WTC11 (cell line): ENCODE measurements at regions not wholly inside any gene's neighbourhood (a gene's known extent, or its start where the extent isn't known, plus 50 kb on each side); places are given as distances from the start of the nearest gene placed in this dataset.

Experiments used
- ATAC-seq: fragments of 200-7000 bp; cut with Tn5 transposase; 2 replicates; pipeline ENCODE4 v1.10.0; 2021; ENCODE audit warnings: mild to moderate bottlenecking, moderate library complexity
- CTCF ChIA-PET: fragments of 300-600 bp; sonication (Branson Sonifier 250); formaldehyde crosslinking; loops from one replicate; lab custom pipeline; 2021; ENCODE audit warnings: antibody characterized with exemption; lab: Charles Lee
- POLR2A ChIA-PET: fragments of 350-600 bp; sonication (Branson Sonifier 250); formaldehyde crosslinking; loops from one replicate; lab custom pipeline; 2021; ENCODE audit warnings: antibody characterized with exemption; lab: Charles Lee
- DNase-seq: peaks from one replicate; pipeline ENCODE4 v3.0.0; 2021; ENCODE audit warnings: low spot score
- H3K27ac Mint-ChIP-seq: 2 replicates; pipeline ENCODE4 v1.8.0; 2021; ENCODE audit warnings: mixed read lengths
- H3K27me3 Mint-ChIP-seq: 2 replicates; pipeline ENCODE4 v1.8.0; 2021; ENCODE audit warnings: low read depth, mild to moderate bottlenecking, moderate library complexity, mixed read lengths
- H3K36me3 Mint-ChIP-seq: 2 replicates; pipeline ENCODE4 v1.8.0; 2021; ENCODE audit warnings: mixed read lengths
- H3K4me1 Mint-ChIP-seq: 2 replicates; pipeline ENCODE4 v1.8.0; 2022; ENCODE audit warnings: mixed read lengths
- H3K4me3 Mint-ChIP-seq: 2 replicates; pipeline ENCODE4 v1.8.0; 2021; ENCODE audit warnings: mild to moderate bottlenecking, moderate library complexity, mixed read lengths
- H3K9me3 Mint-ChIP-seq: 2 replicates; pipeline ENCODE4 v1.8.0; 2021; ENCODE audit warnings: mixed read lengths
- CBFB ChIP-seq: sonication (generic); formaldehyde crosslinking; IDR thresholded peaks from 2 replicates; pipeline ENCODE4 v1.8.1; 2022; ENCODE audit warnings: mild to moderate bottlenecking, low read depth, missing genetic modification reagents
- CTCF ChIP-seq: fragments of 200-600 bp; IDR thresholded peaks from 2 replicates; pipeline ENCODE4 v1.8.0; 2022; ENCODE audit warnings: antibody characterized with exemption
- E2F4 ChIP-seq: sonication (generic); formaldehyde crosslinking; IDR thresholded peaks from 2 replicates; pipeline ENCODE4 v1.8.1; 2022; ENCODE audit warnings: low read depth, mild to moderate bottlenecking, moderate library complexity, missing genetic modification reagents, borderline replicate concordance
- ESRRA ChIP-seq: sonication (generic); formaldehyde crosslinking; IDR thresholded peaks from 2 replicates; pipeline ENCODE4 v1.8.1; 2022; ENCODE audit warnings: mild to moderate bottlenecking, missing genetic modification reagents, borderline replicate concordance
- MXD4 ChIP-seq: fragments of 250-450 bp; sonication (Bioruptor Pico); IDR thresholded peaks from 2 replicates; pipeline ENCODE4 v1.8.0; 2021; ENCODE audit warnings: mild to moderate bottlenecking, moderate library complexity, borderline replicate concordance
- NR3C1 ChIP-seq: sonication (generic); formaldehyde crosslinking; conservative IDR thresholded peaks from 2 replicates; pipeline ENCODE4 v1.8.1; 2023; ENCODE audit warnings: low read depth, mild to moderate bottlenecking, missing genetic modification reagents
- PRRX2 ChIP-seq: fragments of 250-450 bp; sonication (Bioruptor Pico); IDR thresholded peaks from 2 replicates; pipeline ENCODE4 v1.8.0; 2021; ENCODE audit warnings: mild to moderate bottlenecking
- SMAD3 ChIP-seq: sonication (generic); formaldehyde crosslinking; IDR thresholded peaks from 2 replicates; pipeline ENCODE4 v1.8.0; 2022; ENCODE audit warnings: missing genetic modification reagents, mild to moderate bottlenecking, borderline replicate concordance
- SOX15 ChIP-seq: fragments of 250-450 bp; sonication (Bioruptor Pico); IDR thresholded peaks from 2 replicates; pipeline ENCODE4 v1.9.0; 2021; ENCODE audit warnings: mild to moderate bottlenecking
- STAT6 ChIP-seq: sonication (generic); formaldehyde crosslinking; conservative IDR thresholded peaks from 2 replicates; pipeline ENCODE4 v1.8.1; 2023; ENCODE audit warnings: mild to moderate bottlenecking, low read depth, missing genetic modification reagents, moderate library complexity
- TEAD4 ChIP-seq: sonication (generic); formaldehyde crosslinking; IDR thresholded peaks from 2 replicates; pipeline ENCODE4 v1.8.0; 2022; ENCODE audit warnings: mild to moderate bottlenecking, missing genetic modification reagents
- ZBTB21 ChIP-seq: sonication (generic); formaldehyde crosslinking; IDR thresholded peaks from 2 replicates; pipeline ENCODE4 v1.8.1; 2023; ENCODE audit warnings: mild to moderate bottlenecking, missing genetic modification reagents, borderline replicate concordance
- ZNF138 ChIP-seq: sonication (generic); formaldehyde crosslinking; conservative IDR thresholded peaks from 2 replicates; pipeline ENCODE4 v1.8.1; 2022; ENCODE audit warnings: mild to moderate bottlenecking, moderate library complexity, missing genetic modification reagents
- ZNF219 ChIP-seq: sonication (generic); formaldehyde crosslinking; IDR thresholded peaks from 2 replicates; pipeline ENCODE4 v1.8.0; 2023; ENCODE audit warnings: missing genetic modification reagents, mild to moderate bottlenecking, borderline replicate concordance
- ZNF317 ChIP-seq: sonication (generic); formaldehyde crosslinking; IDR thresholded peaks from 2 replicates; pipeline ENCODE4 v1.8.1; 2023; ENCODE audit warnings: low read depth, mild to moderate bottlenecking, moderate library complexity, missing genetic modification reagents, borderline replicate concordance
- TF ChIP-seq, protein P1 (sequence below): sonication (generic); formaldehyde crosslinking; IDR thresholded peaks from 2 replicates; pipeline ENCODE4 v1.8.1; 2022; ENCODE audit warnings: low read depth, missing genetic modification reagents, borderline replicate concordance
- TF ChIP-seq, protein P2 (sequence below): sonication (generic); formaldehyde crosslinking; IDR thresholded peaks from 2 replicates; pipeline ENCODE4 v1.8.1; 2023; ENCODE audit warnings: mild to moderate bottlenecking, missing genetic modification reagents, moderate library complexity

- TF ChIP-seq, protein P1, sequence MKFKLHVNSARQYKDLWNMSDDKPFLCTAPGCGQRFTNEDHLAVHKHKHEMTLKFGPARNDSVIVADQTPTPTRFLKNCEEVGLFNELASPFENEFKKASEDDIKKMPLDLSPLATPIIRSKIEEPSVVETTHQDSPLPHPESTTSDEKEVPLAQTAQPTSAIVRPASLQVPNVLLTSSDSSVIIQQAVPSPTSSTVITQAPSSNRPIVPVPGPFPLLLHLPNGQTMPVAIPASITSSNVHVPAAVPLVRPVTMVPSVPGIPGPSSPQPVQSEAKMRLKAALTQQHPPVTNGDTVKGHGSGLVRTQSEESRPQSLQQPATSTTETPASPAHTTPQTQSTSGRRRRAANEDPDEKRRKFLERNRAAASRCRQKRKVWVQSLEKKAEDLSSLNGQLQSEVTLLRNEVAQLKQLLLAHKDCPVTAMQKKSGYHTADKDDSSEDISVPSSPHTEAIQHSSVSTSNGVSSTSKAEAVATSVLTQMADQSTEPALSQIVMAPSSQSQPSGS, result no peak
Observed at GRCh38 chr7:83861876-83862275, 212.9 kb upstream of the SEMA3E start (continued).

DNA sequence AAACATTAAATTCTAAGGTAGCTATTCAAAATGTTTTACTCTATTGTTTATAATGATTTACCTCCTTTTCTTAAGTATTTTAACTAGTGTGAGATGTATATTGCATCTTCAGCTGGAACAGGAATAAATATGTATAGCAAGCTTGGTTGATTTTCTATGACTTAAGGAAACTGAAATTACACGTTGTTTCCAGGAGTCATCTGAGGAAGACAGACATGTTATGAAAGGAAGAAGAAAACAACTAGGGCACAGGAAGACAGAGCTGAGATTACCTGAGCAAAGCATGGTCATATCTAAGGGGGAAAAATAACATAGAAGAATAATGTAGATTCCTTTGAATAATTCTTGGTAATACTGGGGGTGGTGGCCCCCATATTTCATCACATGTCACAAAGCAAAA is 210.9 kb upstream of the SEMA3E start:
- ChIA-PET CTCF (no interaction called here), POLR2A (no interaction called here)
- H3K36me3 Mint-ChIP-seq, result no peaks in the 10 kb centered on the region
- no peaks in the 10 kb centered on the region for H3K27me3 Mint-ChIP-seq
- H3K9me3 Mint-ChIP-seq, result no peaks in the 10 kb centered on the region
- ATAC-seq (no peak), DNase-seq (no peak)
- H3K4me1 Mint-ChIP-seq, result no peaks in the 10 kb centered on the region
- TF ChIP-seq ESRRA, result no peak
- no peak for TF ChIP-seq ZNF219 (CRISPR knock-in tag)
- TF ChIP-seq MXD4 (CRISPR knock-in tag), result no peak
- TF ChIP-seq STAT6 (CRISPR knock-in tag), result no peak
- TF ChIP-seq CBFB (CRISPR knock-in tag), result no peak
- no peak for TF ChIP-seq SMAD3
- no peak for TF ChIP-seq SOX15 (CRISPR knock-in tag)
- no peak for TF ChIP-seq PRRX2
- TF ChIP-seq ZNF138, result no peak
- no peak for TF ChIP-seq ZNF317 (CRISPR knock-in tag)
- TF ChIP-seq, protein P2, sequence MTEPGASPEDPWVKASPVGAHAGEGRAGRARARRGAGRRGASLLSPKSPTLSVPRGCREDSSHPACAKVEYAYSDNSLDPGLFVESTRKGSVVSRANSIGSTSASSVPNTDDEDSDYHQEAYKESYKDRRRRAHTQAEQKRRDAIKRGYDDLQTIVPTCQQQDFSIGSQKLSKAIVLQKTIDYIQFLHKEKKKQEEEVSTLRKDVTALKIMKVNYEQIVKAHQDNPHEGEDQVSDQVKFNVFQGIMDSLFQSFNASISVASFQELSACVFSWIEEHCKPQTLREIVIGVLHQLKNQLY (CRISPR knock-in tag), result no peak
- no peak for TF ChIP-seq E2F4 (CRISPR knock-in tag)
- no peak overlapping the region for H3K4me3 Mint-ChIP-seq
- no peak overlapping the region for H3K27ac Mint-ChIP-seq

DNA sequence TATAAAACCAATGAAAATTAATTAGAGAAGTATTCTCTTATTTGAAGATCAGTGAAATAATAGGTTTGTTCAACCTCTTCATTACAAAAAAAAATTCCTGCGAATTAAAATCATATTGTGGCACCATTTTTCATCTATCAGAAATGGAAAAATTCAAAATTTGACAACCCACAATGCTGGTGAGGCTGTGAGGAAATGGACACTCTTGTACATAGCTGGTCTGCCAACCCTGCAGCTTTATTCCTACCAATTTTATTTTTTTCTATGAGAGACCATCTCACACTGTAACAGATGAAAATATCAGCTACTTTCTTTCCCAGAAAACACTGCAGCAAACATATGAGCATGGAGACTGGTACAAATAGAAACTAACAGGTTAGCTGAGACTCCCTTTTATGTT is 208.8 kb upstream of the SEMA3E start:
- Mint-ChIP-seq H3K27me3 (no peaks in the 10 kb centered on the region), H3K36me3 (no peaks in the 10 kb centered on the region), H3K4me1 (no peaks in the 10 kb centered on the region), H3K4me3 (no peak overlapping the region), H3K27ac (no peak overlapping the region), H3K9me3 (no peaks in the 10 kb centered on the region)
- CTCF ChIA-PET, result no interaction called here
- no peak for DNase-seq
- ATAC-seq, result no peak
- POLR2A ChIA-PET, result no interaction called here
- TF ChIP-seq ZBTB21 (CRISPR knock-in tag) (no peak), NR3C1 (no peak), CTCF (no peak), TEAD4 (CRISPR knock-in tag) (no peak), STAT6 (CRISPR knock-in tag) (no peak)
